NOMO-1 treated with dmso at 0.1 percent for 144 hours (cell line): ENCODE measurements at regions not wholly inside any gene's neighbourhood (a gene's known extent, or its start where the extent isn't known, plus 50 kb on each side); places are given as distances from the start of the nearest gene placed in this dataset.

Experiments used
- DNase-seq: peaks from one replicate; lab custom pipeline; 2025; ENCODE audit not compliant: unreplicated experiment; lab: John Stamatoyannopoulos, UW

DNA sequence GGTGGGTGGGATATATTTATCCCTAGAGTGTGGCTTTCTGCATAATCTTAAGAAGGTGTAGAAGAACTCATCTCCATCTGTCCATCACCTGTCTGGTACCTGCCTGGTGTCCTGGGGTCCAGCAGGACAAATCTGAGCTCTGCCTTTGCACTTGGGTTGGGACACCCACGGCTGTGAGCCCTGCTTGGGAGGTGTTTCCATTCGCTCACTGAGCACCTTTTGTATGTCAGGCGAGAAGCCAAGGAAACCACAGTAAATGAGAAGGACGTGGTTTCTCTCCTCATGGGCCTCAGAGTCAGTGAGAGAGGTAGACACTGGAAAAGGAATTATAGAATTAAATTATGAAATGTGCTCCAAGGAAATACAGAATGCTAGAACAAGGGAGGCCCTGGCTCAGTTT lies 555.9 kb downstream of the MIAT start:
- no peak for DNase-seq

DNA sequence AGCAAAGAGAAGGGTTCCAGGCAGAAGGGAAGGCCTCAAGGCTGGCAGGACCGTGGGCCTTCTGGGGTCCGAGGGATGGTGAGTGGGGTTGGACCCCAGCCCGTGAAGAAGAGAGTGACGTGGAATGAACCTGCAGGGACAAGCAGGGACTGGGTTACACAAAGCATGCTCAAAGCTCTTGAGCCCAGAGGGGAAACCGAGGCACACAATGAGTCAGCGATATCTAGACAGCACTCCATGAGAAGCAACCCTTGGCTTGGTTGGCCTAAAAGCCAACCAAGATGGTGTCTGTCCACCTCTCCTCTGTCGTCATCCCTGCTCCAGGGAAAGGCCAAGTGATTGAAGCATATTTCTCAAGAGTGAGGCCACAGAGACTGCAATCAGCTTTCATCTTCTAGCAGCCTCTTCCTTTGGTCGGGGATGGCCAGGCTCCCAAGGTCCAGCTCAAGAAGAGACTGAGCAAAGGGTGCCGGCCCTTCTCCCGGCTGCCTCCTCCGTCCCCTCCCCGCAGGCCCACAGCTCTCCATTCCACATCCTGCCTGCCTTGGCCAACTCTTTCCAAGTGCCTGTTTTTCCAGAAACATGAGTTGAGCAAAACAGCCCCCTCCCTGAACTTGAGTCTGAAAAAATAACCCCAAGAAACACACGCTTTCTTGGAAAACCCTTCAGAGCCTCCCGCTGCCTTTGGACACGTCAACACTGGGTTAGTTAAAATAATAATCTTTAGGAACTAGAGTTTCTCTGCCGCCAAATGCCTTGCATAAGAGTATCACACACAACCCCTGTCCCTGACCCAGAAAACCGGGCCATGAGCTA lies 556.6 kb downstream of the MIAT start:
- DNase-seq: no peak

DNA sequence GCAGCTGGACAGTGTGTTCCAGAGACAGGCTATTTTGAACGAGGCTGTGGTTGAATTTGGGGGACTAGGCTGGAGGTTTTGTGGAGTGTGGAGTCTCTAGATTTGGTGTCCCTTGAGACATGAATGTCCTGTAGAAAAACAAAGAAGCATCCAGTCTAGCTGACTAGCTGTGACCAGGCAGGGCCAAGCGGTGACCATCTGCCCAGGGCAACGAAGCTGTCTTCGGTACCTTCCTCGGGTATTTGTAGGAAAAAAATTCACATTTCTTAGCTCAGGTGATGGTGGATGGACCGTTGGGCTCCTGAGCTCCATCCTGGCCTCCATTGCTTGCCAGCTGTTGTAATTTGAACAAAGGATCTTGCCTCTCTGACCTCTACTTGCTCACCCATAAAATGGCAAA lies 557.3 kb downstream of the MIAT start:
- no peak for DNase-seq

DNA sequence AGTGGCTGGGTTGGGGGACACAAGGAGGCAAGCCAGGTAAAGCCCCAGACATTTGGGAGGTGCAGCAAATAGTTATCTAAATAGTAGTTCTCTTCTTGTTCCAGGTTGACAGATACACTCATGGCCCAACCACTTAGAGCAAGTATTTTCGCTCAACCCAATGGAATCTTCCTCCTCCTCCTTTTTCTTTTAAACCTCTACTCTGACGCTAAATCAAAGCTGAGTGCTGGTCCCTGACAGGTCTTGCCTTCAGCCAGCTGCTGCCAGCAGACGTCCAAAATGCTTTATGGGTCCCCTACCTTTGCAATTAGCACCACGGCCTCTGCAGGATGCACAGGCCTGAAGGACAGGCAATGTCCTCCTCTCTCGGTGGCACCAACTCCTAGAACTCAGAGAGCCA lies 558.5 kb downstream of the MIAT start:
- no peak for DNase-seq

DNA sequence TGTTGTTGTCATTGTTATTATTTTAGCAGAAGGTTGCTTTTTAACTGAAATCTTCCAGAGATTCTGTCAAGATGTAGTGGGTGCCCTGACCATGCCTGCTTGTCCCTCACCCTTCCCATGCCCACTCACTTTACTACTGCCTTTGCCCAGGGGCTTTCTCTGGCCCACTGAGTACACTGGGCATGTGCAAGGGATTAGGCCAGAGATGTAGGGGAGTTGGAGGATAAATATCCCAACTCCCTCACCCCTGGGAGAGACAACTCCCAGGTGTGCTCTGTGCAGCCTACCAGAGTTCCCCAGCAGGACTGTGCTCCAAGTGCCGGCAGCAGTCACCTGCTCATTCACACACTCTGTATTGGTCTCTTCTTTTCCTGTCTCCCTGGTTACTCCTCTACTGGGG lies 559.1 kb downstream of the MIAT start:
- DNase-seq: no peak

DNA sequence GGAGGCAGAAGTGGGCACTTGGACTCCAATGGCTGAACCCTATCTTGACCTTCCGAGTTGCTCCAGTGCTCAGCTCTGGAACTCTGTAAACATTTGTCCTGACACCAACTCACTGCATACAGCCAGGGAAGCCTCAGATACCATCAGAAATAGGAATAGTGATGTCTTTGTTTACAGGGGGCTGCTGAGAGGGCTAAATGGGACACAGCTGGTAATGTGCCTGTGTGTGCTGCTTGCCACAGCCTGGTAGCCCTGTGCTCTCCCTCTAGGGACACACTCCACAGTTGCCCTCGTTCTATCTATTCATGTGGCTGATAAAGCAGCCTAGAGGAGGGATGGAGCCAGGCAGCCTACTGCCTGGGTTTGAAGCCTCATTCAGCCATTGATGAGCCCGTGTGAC lies 559.8 kb downstream of the MIAT start:
- no peak for DNase-seq

DNA sequence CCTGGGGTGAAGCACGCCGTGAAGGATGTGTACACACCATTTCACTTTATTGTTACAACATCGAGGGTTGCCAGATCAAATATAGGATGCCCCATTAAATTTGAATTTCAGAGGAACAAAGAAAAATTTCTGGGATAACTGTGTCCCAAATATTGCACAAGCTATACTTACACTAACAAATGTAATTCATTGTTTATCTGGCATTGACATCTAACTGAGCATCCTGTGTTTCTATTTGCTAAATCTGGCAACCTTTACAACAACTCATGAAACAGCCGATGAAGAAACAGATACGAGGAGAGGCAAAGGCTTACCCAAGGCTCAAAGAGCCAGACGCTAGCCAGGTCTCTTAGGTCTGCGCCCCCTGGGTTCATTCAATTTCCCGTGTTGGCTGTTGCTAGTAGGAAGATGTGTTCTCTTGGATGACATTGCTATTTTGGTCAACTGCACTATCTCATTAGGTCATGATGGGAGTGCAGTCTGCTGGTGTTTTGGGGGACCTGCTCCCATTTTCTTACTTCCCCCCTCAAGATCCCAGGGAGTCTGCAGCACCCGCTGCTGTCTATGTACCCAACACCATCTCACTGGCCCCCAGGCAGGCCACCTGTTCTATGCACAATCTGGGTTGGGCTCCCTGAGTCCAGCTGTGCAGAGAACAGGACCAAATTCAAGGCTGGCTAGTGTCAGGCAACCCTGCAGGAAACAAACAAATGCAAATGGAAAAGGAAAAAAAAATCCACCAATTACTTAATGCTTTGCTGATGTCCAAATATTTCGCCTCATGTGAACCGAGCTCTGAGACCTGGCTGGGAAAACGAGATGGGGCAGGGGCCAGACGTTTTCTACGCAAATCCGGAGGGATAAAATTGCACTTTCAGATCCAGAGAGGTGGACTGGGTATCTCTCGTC lies 560.9 kb downstream of the MIAT start:
- DNase-seq: no peak

DNA sequence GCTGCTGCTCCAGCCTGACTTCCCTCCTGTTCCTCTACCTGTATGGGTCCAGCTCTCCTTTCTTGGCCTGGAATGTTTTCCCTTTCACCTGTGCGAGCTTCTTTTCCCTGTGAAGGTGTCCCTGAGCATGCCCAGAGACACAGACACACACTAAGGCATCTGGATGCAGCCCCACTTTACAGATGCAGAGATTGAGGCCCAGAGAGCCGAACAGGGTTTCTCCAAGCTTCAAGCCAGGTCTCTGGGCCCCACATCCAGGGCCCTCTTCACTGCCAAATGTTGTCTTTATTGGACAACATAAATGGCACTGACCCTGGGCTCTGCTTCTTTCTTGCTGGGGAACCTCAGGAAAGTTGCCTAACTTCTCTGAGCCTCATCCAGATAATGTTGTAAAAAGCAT lies 561.6 kb downstream of the MIAT start:
- DNase-seq: no peak

DNA sequence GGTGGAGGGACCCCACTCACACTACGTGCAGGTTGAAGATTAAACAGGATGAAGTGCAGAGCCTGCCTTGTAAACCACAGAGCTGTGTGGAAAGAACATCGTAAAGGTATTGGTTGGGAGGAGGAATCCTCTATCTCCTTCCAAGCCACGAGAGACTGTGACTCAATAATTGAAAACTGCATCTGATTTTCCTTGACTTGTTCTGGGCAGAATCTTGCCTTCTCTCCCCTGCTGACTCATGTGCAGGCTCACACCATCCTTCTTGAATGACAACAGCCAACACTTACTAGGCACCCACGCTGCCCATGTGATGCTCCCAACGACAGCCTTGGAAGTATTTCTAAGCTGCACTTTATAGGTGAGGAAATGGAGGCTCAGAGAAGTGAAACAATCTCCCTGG lies 563.0 kb downstream of the MIAT start:
- DNase-seq: no peak

DNA sequence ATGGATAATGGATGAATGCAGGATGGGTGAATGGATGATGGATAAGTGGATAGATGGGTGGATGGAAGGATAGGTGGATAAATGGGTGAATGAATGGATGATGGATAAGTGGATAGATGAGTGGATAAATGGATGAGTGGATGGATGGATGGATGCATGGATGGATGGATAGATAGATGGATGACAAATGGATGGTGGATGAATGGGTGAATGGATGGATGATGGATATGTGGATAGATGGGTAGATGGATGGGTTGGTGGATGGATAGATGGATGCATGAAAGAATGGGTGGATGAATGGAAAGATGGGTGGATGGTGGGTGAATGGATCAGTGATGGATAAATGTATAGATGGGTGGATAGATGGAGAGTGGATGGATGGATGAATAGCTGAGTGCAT lies 564.8 kb downstream of the MIAT start:
- DNase-seq: no peak

DNA sequence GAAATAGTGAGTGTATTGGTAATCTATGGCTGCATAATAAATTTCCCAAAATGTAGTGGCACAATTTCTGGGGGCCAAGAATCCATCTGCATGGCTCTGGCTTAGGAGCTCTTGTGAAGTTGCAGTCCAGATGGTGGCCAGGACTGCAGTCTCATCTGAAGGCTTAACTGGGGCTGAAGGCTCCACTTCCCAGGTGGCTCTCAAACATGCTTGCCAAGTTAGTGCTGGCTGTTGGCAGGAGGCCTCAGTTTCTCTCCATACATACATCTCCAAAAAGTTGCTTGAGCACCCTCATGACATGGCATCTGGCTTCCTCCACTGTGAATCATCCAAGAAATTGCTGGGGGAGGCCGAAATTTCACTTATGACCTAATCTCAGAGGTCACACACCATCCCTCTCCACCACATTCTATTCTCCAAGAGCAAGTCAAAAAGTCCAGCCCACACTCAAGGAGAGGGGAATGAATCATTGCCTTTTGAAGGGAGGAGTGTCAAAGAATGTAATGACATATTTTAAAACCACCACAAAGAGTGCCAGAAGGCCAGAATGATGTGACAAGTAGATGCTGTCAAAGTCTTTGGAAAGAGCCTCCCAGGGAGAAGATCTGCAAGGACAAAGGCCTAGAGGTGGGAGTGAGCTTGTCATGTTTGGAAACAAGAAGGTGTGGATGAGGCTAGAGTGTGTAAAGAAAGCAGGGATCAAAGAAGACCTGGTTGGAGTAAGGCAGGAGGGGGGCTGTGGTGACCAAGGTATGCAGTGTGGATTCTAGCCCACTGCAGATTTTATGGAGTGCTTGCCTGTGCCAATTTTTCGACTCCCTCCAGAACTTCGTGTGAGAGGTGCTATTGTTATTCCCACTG lies 566.2 kb downstream of the MIAT start:
- no peak for DNase-seq

DNA sequence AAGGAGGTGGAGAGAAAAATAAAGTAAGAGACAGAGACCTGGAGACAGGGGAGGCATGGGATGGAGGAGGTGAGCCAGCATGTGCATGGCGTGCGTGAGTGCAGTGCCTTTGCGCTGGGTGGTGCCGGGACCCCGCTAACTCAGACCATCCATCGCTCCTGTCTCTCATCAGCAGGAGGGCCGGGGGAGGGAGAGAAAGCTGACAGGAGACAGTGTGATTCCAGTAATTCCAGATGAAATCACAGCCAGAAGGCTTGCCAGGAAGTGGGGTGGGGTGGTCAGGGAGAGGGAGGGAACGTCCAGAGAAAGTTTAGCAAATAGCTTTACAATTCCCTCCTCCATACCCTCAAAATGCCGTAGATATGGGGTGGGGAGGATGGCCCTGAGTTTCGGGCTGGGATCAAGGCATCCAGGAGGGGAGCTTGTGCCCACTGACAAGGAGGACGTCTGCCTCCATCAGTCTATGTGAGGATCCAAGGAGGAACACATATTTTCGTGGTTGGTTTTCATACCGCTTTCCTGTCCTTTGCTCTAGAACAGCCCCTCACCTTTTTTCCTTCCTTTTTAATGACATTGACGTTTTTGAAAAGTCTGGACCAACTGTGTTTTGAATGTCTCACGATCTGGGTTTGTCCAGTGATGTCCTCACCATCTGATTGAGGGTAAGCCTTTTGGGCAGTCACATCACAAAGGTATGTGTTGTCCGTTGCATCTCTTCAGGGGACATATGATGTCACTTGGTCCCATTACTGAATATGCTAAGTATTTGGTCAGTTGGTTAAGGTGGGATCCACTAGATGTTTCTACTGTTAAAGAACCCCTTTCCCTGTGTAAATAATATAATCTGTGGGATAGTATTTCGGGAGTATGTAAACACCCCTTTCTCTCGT lies 567.3 kb downstream of the MIAT start:
- no peak for DNase-seq

DNA sequence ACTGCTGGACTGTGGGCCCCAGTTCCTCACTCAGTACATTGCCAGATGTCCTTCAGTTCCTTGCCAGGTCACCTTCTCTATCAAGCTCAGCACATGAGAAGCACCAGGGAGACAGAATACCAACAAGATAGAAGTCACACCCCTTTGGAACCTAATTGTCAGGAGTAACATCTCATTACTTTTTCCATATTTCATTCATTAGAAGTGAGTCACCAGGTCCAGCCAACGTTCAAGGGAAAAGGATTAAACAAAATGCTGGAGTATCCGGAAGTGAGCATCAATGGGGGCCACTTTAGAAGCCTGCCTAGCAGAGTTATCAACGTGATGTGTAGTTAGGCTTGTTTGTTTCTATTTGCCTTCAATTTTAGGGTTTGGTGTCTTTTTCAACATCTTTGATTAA lies 569.3 kb downstream of the MIAT start:
- no peak for DNase-seq

DNA sequence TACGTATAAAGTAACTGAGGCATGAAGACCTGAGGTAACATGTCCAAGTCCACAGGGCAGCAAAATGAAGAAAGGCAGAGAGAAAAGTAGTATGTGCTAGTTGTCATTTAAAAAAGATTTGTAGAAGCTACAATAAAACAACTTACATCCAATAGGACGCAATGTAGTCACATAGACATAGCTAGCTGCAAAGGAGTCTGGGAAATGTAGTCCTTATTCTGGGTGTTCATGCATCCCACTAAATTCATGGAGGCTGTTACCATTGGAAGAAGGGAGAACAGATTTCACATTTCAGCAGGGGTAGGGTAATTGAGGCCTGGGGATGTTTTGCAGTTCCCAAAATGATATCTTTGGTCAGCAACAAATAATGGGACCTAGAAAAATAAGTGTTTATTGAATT lies 571.4 kb downstream of the MIAT start:
- no peak for DNase-seq

DNA sequence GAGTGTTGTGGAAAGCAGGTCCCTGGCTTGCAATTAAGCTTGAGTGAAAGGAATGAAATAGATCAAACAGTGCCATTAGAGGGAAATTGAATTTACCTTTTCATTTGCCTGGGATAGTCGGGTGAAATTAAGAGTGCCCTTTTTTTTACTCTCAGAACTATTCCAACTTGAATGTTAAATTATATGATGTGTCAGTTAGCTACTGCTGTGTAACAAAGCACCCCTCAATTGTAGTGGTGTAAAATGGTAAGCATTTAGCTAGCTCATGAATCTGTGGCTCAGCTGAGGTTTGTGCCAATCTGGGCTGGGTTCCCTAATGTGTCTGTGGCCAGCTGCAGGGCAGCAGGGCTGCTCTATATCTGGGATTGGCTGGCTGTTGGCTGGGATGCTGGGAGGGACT lies 571.4 kb downstream of the MN1 start:
- DNase-seq: no peak

DNA sequence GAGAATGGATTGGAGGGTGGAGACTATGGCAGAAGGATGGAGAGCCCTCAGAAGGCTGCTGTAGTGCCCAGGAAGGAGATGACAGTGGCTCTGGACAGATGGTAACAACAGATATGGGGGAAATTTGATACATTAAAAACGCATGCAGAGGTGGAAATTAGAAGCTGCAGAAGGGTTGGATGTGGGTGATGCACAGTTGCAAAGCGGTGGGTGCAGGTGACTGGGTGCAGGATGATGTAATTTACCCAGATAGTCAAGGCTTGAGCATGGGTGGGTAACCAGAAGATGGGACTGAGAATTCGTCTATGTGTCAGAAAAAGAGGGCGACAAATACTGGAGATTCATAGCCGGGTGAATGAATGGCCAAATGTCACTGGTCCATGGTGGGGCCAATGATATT lies 570.3 kb downstream of the MN1 start:
- no peak for DNase-seq

DNA sequence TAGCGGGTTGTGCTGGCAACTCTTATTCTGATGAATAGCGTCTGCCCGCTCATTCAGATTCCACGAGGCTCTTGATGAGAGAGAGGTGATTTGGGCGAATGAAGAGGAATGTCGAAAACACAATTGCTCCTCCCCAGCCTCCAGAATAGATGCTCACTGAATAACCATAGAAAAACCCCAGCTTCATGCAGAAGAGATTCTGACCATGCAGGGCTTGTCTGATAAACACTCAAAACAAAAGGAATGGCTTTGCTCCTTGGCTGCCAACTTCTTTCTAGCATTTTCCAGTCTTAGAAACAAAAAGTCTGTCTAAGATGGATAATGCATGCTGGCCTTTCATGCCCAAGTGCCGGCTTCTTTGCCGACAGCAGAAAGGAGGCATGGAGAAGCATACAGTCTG lies 569.5 kb downstream of the MN1 start:
- no peak for DNase-seq

DNA sequence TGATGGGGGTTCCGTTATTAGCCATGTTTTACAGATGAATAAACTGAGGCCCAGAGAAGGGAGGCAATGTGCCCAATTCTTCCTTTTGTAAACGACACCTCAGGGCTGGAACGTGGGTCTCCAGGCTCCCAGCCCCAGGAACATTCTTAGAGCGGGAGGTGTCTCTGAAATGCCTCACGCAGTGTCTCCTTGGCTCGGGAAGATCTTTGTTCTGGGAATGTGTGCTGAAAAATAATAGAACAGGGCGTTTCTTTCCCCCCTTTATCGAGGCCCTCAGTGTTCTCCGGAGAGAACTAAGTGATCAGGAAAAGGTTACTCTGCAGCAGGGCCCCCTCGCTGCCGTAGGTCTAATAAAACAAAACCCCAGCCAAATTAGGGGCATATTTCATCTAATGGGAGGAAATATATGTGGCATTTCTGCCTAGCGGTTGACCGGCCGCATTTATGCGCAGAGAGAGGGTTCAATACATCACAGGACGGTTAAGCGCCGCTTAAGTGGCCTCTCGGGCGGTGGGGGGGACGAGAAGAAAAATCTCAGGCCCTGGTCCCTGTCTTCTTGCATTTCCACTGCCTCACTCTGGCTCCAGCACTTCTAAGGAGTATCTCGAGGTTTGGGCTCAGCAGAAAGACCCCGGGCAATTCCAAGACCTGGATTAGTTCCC lies 564.3 kb downstream of the MN1 start:
- DNase-seq: no peak

DNA sequence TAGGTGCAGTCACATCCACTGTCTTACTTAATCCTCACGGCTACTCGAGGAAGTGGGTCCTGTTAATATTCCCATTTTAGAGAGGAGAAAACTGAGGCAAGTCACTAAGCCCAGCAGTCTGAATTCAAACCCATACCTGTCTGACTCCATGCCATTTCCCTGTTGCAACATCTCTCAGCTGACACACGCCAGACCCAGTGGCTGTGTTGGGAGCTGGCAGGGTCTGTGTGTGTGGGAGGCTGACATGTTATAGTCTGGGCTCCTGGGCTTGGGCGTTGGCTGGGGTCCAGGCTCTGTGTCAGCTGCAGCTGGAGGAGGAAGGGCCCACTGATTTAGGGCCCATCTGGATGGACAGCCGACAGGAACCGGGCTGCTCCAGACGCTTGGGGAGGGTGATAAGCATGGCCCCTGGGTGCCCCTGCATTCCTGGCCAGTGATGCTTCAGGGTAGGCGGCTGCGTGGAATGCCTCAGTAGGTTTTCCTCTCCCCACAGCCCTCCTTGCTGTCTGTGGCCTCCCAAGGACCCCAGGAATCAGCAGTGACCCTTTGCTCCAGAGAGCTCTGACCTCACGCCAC lies 562.5 kb downstream of the MN1 start:
- DNase-seq: no peak

DNA sequence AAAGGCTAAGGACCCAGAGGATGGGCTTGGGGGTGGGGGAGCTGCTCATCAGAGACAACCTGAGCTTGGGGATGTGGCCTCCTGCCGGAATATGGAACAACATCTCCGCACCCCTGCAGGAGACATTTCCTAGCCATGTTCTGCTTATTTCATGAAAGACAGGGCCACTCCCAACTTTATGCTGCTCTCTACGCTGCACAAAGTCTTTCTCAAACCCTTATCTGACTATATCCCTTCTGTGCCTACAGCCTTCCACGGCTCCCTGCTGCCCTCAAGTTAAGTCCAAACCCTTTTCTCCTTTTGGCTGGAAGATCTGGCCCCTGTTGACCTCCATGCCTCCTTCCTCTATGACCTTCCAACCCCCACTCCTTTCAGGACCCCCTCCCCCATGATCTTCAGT lies 562.0 kb downstream of the MN1 start:
- DNase-seq: no peak
